Pancreas (tissue), 10 donors: ENCODE measurements at regions not wholly inside any gene's neighbourhood (a gene's known extent, or its start where the extent isn't known, plus 50 kb on each side); places are given as distances from the start of the nearest gene placed in this dataset.
A peak's percentile ranks its signal among the peaks of the same experiment; 100 is the strongest.

ENCODE experiments used
- ATAC-seq, 4 donors: fragments of 200-7000 bp; cut with Tn5 transposase; one replicate each; pipeline versions ENCODE4 v1.8.0 to v1.9.1; 2020; ENCODE audit warnings: mild to moderate bottlenecking in 4 of 4, moderate library complexity in 4 of 4
- DNase-seq, 6 donors: peaks; one replicate each; pipeline ENCODE4 v3.0.0-alpha.2; 2020
- FAIRE-seq: peaks from 2 replicates; lab custom pipeline; 2012; peaks lifted over from hg19 to GRCh38; lab: Jason Lieb, UNC
- H3K27ac ChIP-seq, 4 donors: fragments of 200-600 bp; sonication (generic); 1 replicate in 3 of 4; 2 replicates in 1 of 4; pipeline versions ENCODE4 v1.5.0 to v1.8.0; 2020
- H3K27me3 ChIP-seq, 4 donors: fragments of 200-600 bp; one replicate each; pipeline ENCODE4 v1.8.0; 2021
- H3K36me3 ChIP-seq, 3 donors: fragments of 200-600 bp; sonication (generic) in 1 of 3; one replicate each; pipeline versions ENCODE4 v1.5.0 to v1.8.0; 2020 to 2021
- H3K4me1 ChIP-seq, 3 donors: fragments of 200-600 bp; one replicate each; pipeline ENCODE4 v1.8.0; 2021
- H3K4me3 ChIP-seq, 4 donors: fragments of 200-600 bp; sonication (generic) in 2 of 4; one replicate each; pipeline versions ENCODE4 v1.5.0 to v1.8.0; 2020 to 2021
- H3K9me3 ChIP-seq, 4 donors: fragments of 200-600 bp; one replicate each; pipeline ENCODE4 v1.8.0; 2021
- CTCF ChIP-seq, 4 donors: fragments of 200-600 bp; sonication (generic) in 3 of 4; IDR thresholded peaks; one replicate each; pipeline versions ENCODE4 v1.5.0 to v1.8.0; 2021; ENCODE audit warnings: antibody characterized with exemption in 4 of 4
- WGBS, 2 donors: extraction: QIAGEN DNeasy Blood & Tissue Kit; methylation state at CpG; one replicate each; pipeline ENCODE4 v1.1.7; 2013; 5-methylcytosine and 5-hydroxymethylcytosine counted together
- intact Hi-C, 3 donors: fragments of 100-400 bp; cut with DNase I; formaldehyde crosslinking; loops; one replicate each; pipeline versions ENCODE4 v1.11.1 to v1.14.2; 2022
- donor health status: healthy with polysubstance abuse.
- donor health status: DM: no; HTN: no; CAD: no; lungs with moderate emphysema.
- donor health status: DM: no; HTN: no; CAD: no.
- donor health status: control.
- donor health status: control.
- donor health status: Bipolar disorder and iron deficiency.
- donor health status: DM: yes; HTN: yes; CAD: no.
- donor health status: DM: no; HTN: no; CAD: no.
- donor health status: DM: no; HTN: no; CAD: no.
- donor health status: DM: yes; HTN: yes; CAD: no.

- WGBS, 2 donors = 83 to 87% methylated on average over 26 of the region's 26 CpGs
- Histone ChIP-seq H3K4me1 (no peaks in the 10 kb centered on the region), H3K27ac (no peak overlapping the region), H3K9me3 (no peaks in the 10 kb centered on the region), H3K36me3 (no peaks in the 10 kb centered on the region), H3K27me3 (peaks cover 0 to 5% (median 0%) of the 10 kb centered on the region in 4 donors), H3K4me3 (no peak overlapping the region)
- intact Hi-C loops = loop anchor here in 1 of 3 donors (2.0 kb wide), 1 partner anchor 65 kb away; no protein-coding TSS in a partner anchor
- ATAC-seq = no peak
- no peak for FAIRE-seq
- no peak for TF ChIP-seq CTCF (IDR thresholded peaks at IDR 0.05)
- DNase-seq = no peak
Observed at GRCh38 chr7:157467496-157468212, 130.8 kb downstream of the DNAJB6 start.

- FAIRE-seq (no peak), ATAC-seq (no peak), DNase-seq (peak in 1 of 6 donors; percentile 45)
- Histone ChIP-seq H3K4me1 (no peaks in the 10 kb centered on the region), H3K27ac (no peak overlapping the region), H3K4me3 (no peak overlapping the region), H3K36me3 (no peaks in the 10 kb centered on the region), H3K27me3 (peaks cover 0 to 5% (median 0%) of the 10 kb centered on the region in 4 donors), H3K9me3 (no peaks in the 10 kb centered on the region)
- intact Hi-C loops = loop anchor here in 1 of 3 donors (2.0 kb wide), 1 partner anchor 64 kb away; no protein-coding TSS in a partner anchor
- WGBS, 2 donors = 74 to 77% methylated on average over 42 of the region's 42 CpGs
- TF ChIP-seq CTCF (IDR thresholded peaks at IDR 0.05) = no peak
Observed at GRCh38 chr7:157468221-157469111, 131.7 kb downstream of the DNAJB6 start.

- no peak for DNase-seq
- ATAC-seq = no peak
- TF ChIP-seq CTCF (IDR thresholded peaks at IDR 0.05) = no peak
- Histone ChIP-seq H3K4me1 (no peaks in the 10 kb centered on the region), H3K27ac (no peak overlapping the region), H3K9me3 (no peaks in the 10 kb centered on the region), H3K27me3 (peaks cover 0 to 5% (median 0%) of the 10 kb centered on the region in 4 donors), H3K4me3 (no peak overlapping the region), H3K36me3 (no peaks in the 10 kb centered on the region)
- WGBS, 2 donors = 72 to 75% methylated on average over 29 to 33 of the region's 33 CpGs
- intact Hi-C loops = loop anchor here in 1 of 3 donors (2.0 kb wide), 1 partner anchor 63 kb away; no protein-coding TSS in a partner anchor
- no peak for FAIRE-seq
Observed at GRCh38 chr7:157469181-157470016, 132.6 kb downstream of the DNAJB6 start.

- ATAC-seq (no peak), FAIRE-seq (no peak), DNase-seq (no peak)
- H3K27me3 ChIP-seq = peaks cover 0 to 5% (median 0%) of the 10 kb centered on the region in 4 donors
- TF ChIP-seq CTCF (IDR thresholded peaks at IDR 0.05) = no peak
- H3K4me3 ChIP-seq = no peak overlapping the region
- no peaks in the 10 kb centered on the region for H3K36me3 ChIP-seq
- H3K27ac ChIP-seq = no peak overlapping the region
- intact Hi-C loops = no loop called here
- no peaks in the 10 kb centered on the region for H3K9me3 ChIP-seq
- H3K4me1 ChIP-seq = no peaks in the 10 kb centered on the region
- WGBS, 2 donors = 83 to 86% methylated on average over 14 of the region's 14 CpGs
Observed at GRCh38 chr7:157470017-157470322, 133.2 kb downstream of the DNAJB6 start.
